GM12878 (cell line): ENCODE measurements at regions not wholly inside any gene's neighbourhood (a gene's known extent, or its start where the extent isn't known, plus 50 kb on each side); places are given as distances from the start of the nearest gene placed in this dataset.

Source experiments
- ASH2L ChIP-seq: fragments of 300-600, 200-600 bp; sonication (generic); IDR thresholded peaks from 2 replicates; pipeline ENCODE4 v1.6.1; 2017; ENCODE audit warnings: low read depth, mild to moderate bottlenecking, borderline replicate concordance
- CREB1 ChIP-seq: IDR thresholded peaks from 2 replicates; pipeline ENCODE4 v1.6.1; 2012; ENCODE audit warnings: low read depth, mild to moderate bottlenecking, inconsistent platforms
- CTCF ChIP-seq, 3 experiments: IDR thresholded peaks in 2 of 3; conservative IDR thresholded peaks in 1 of 3; 2 replicates each; pipeline ENCODE4 v1.5.1; 2011; ENCODE audit warnings: low read depth in 3 of 3, low read length in 3 of 3, mild to moderate bottlenecking in 3 of 3, control low read depth in 2 of 3, moderate library complexity in 2 of 3, inconsistent platforms in 1 of 3, mixed read lengths in 1 of 3; ENCODE audit not compliant: control insufficient read depth in 2 of 3, insufficient read depth in 1 of 3; ENCODE audit errors: extremely low read depth in 1 of 3
- EP300 ChIP-seq, 2 experiments: fragments of 150-350 bp in 1 of 2; IDR thresholded peaks; 2 replicates each; pipeline ENCODE4 v1.6.1; 2011 to 2012; ENCODE audit warnings: low read depth in 2 of 2, low read length in 2 of 2, borderline replicate concordance in 1 of 2, improper control_type of control experiment in 1 of 2, inconsistent platforms in 1 of 2; ENCODE audit not compliant: control insufficient read depth in 1 of 2
- FOXK2 ChIP-seq: fragments of 450-650 bp; IDR thresholded peaks from 2 replicates; pipeline ENCODE4 v1.6.1; 2017; ENCODE audit warnings: mild to moderate bottlenecking, moderate library complexity
- FOXM1 ChIP-seq: IDR thresholded peaks from 2 replicates; pipeline ENCODE4 v1.6.1; 2012; ENCODE audit warnings: low read depth, mild to moderate bottlenecking, inconsistent platforms, low read length, moderate library complexity
- HSF1 ChIP-seq: fragments of 150-350 bp; IDR thresholded peaks from 2 replicates; pipeline ENCODE4 v1.6.1; 2014; ENCODE audit warnings: mild to moderate bottlenecking, low read depth, low read length
- MXI1 ChIP-seq: fragments of 150-350 bp; IDR thresholded peaks from 2 replicates; pipeline ENCODE4 v1.6.1; 2011; ENCODE audit warnings: low read depth, mild to moderate bottlenecking, inconsistent platforms, low read length, improper control_type of control experiment
- PBX3 ChIP-seq: IDR thresholded peaks from 2 replicates; pipeline ENCODE4 v1.6.1; 2011; ENCODE audit warnings: mild to moderate bottlenecking, low read depth, low read length, moderate library complexity; ENCODE audit not compliant: insufficient replicate concordance
- POLR2A ChIP-seq: IDR thresholded peaks from 2 replicates; pipeline ENCODE4 v1.6.1; 2011; ENCODE audit warnings: low read depth, mild to moderate bottlenecking, low read length
- RAD21 ChIP-seq: IDR thresholded peaks from 2 replicates; pipeline ENCODE4 v1.6.1; 2011; ENCODE audit warnings: mild to moderate bottlenecking, low read depth, low read length, moderate library complexity; ENCODE audit not compliant: insufficient read depth
- RCOR1 ChIP-seq: conservative IDR thresholded peaks from 2 replicates; pipeline ENCODE4 v1.6.1; 2012; ENCODE audit warnings: low read depth, low read length, improper control_type of control experiment
- ZBED1 ChIP-seq: IDR thresholded peaks from 2 replicates; pipeline ENCODE4 v1.6.1; 2016; ENCODE audit warnings: borderline replicate concordance
- ZNF274 ChIP-seq: IDR thresholded peaks from one replicate; pipeline ENCODE4 v1.8.0; 2011; ENCODE audit not compliant: insufficient read length, insufficient read depth

- no peak for TF ChIP-seq CTCF (IDR thresholded peaks at IDR 0.05 in 2 of 3, conservative IDR thresholded peaks at IDR 0.05 in 1 of 3; ENCODE audit: control insufficient read depth in 2 of 3, extremely low read depth in 1 of 3, insufficient read depth in 1 of 3, low read depth in 3 of 3, low read length in 3 of 3)
- no peak for TF ChIP-seq HSF1
- TF ChIP-seq ASH2L: no peak
- TF ChIP-seq CREB1: no peak
- no peak for TF ChIP-seq RCOR1
- TF ChIP-seq FOXM1: no peak
- TF ChIP-seq RAD21: no peak
- no peak for TF ChIP-seq FOXK2
- TF ChIP-seq POLR2A: no peak
- TF ChIP-seq ZBED1: no peak
- TF ChIP-seq EP300 (IDR thresholded peaks at IDR 0.05; ENCODE audit: borderline replicate concordance in 1 of 2, control insufficient read depth in 1 of 2, low read depth in 2 of 2, low read length in 2 of 2): no peak
- TF ChIP-seq PBX3: no peak
- no peak for TF ChIP-seq ZNF274
- TF ChIP-seq MXI1: no peak
Observed at GRCh38 chr6:77273929-77274328, 189.4 kb downstream of the HTR1B start.
